HCT116 (cell line): ENCODE measurements at regions not wholly inside any gene's neighbourhood (a gene's known extent, or its start where the extent isn't known, plus 50 kb on each side); places are given as distances from the start of the nearest gene placed in this dataset.

Experiments used
- ATAC-seq: fragments of 200-7000 bp; cut with Tn5 transposase; 2 replicates; pipeline ENCODE4 v1.9.1; 2020; ENCODE audit warnings: mild to moderate bottlenecking, moderate library complexity
- BruUV-seq: library from RNA; stranded (reverse); fragments of 400-500 nt; replicated peaks from 2 replicates; lab custom pipeline; 2021; lab: Mats Ljungman, UMichigan
- CTCF ChIA-PET: fragments of 300-600 bp; sonication (Branson Sonifier 250); formaldehyde crosslinking; loops from one replicate; lab custom pipeline; 2021; ENCODE audit warnings: antibody characterized with exemption; lab: Charles Lee
- POLR2A ChIA-PET: fragments of 300-600, 350-600 bp; sonication (Branson Sonifier 250); formaldehyde crosslinking; loops from one replicate; lab custom pipeline; 2021; ENCODE audit warnings: antibody characterized with exemption; lab: Charles Lee
- RAD21 ChIA-PET, 2 experiments: fragments of 300-600 bp; sonication (Branson Sonifier 250); formaldehyde crosslinking; loops; one replicate each; lab custom pipeline; 2023; ENCODE audit warnings: low total read pairs in 2 of 2; ENCODE audit not compliant: uncharacterized antibody in 2 of 2, unreplicated experiment in 2 of 2, low non-redundant PET in 1 of 2; lab: Charles Lee
- DNase-seq: peaks from one replicate; pipeline ENCODE4 v3.0.0-alpha.2; 2010; ENCODE audit warnings: low read depth, low spot score
- H2AFZ ChIP-seq: fragments of 200-600 bp; shearing (Covaris generic), sonication (generic); 2 replicates; pipeline ENCODE4 v1.6.1; 2017; ENCODE audit warnings: low read depth, mixed run types, mixed read lengths, antibody characterized with exemption, low read length; ENCODE audit not compliant: poor library complexity, severe bottlenecking
- H3K27ac ChIP-seq: 2 replicates; pipeline ENCODE4 v1.5.1; 2012; ENCODE audit warnings: low read depth, low read length
- H3K27me3 ChIP-seq: fragments of 200-600 bp; sonication (generic); 2 replicates; pipeline ENCODE4 v1.6.1; 2016; ENCODE audit warnings: mixed run types, low read length, mixed read lengths; ENCODE audit not compliant: insufficient read depth
- H3K36me3 ChIP-seq, 2 experiments: fragments of 200-500 bp in 1 of 2; fragments of 200-600 bp in 1 of 2; sonication (Bioruptor generic) in 1 of 2; sonication (generic) in 1 of 2; 2 replicates each; pipeline versions ENCODE4 v1.5.1 to v1.6.1; 2014 to 2016; ENCODE audit warnings: low read length in 2 of 2, inconsistent platforms in 1 of 2, mixed read lengths in 1 of 2, mixed run types in 1 of 2; ENCODE audit not compliant: insufficient read depth in 2 of 2, control insufficient read depth in 1 of 2
- H3K4me1 ChIP-seq, 2 experiments: fragments of 200-600 bp in 1 of 2; sonication (generic) in 1 of 2; 2 replicates each; pipeline versions ENCODE4 v1.5.1 to v1.6.1; 2012 to 2017; ENCODE audit warnings: low read length in 2 of 2, inconsistent platforms in 1 of 2, mild to moderate bottlenecking in 1 of 2, mixed read lengths in 1 of 2, mixed run types in 1 of 2, moderate library complexity in 1 of 2; ENCODE audit not compliant: insufficient read depth in 2 of 2, control insufficient read depth in 1 of 2
- H3K4me2 ChIP-seq: fragments of 200-600 bp; sonication (generic); 2 replicates; pipeline ENCODE4 v1.6.1; 2017; ENCODE audit warnings: mixed run types, low read length, mixed read lengths
- H3K4me3 ChIP-seq, 2 experiments: fragments of 200-600 bp in 1 of 2; sonication (generic) in 1 of 2; replicated peaks in 1 of 2; 2 replicates each; pipeline ENCODE4 v1.5.1; 2011 to 2016; ENCODE audit warnings: low read length in 2 of 2, control low read depth in 1 of 2, low read depth in 1 of 2, mild to moderate bottlenecking in 1 of 2, mixed read lengths in 1 of 2, mixed run types in 1 of 2
- H3K79me2 ChIP-seq: fragments of 200-600 bp; sonication (generic); 2 replicates; pipeline ENCODE4 v1.6.1; 2017; ENCODE audit warnings: mild to moderate bottlenecking, mixed run types, low read length, moderate library complexity, mixed read lengths; ENCODE audit not compliant: insufficient read depth
- H3K9ac ChIP-seq: fragments of 200-600 bp; sonication (generic); 2 replicates; pipeline ENCODE4 v1.6.1; 2016; ENCODE audit warnings: low read length, mixed read lengths
- H3K9me2 ChIP-seq: fragments of 200-600 bp; sonication (generic), shearing (Covaris generic); 2 replicates; pipeline ENCODE4 v1.6.1; 2017; ENCODE audit warnings: mixed run types, mild to moderate bottlenecking, moderate library complexity; ENCODE audit not compliant: insufficient read depth
- H3K9me3 ChIP-seq, 2 experiments: fragments of 200-500 bp in 1 of 2; fragments of 200-600 bp in 1 of 2; sonication (Bioruptor generic) in 1 of 2; sonication (generic) in 1 of 2; 2 replicates each; pipeline ENCODE4 v1.6.1; 2014 to 2017; ENCODE audit warnings: low read length in 2 of 2, mixed read lengths in 2 of 2, inconsistent platforms in 1 of 2, low read depth in 1 of 2, mild to moderate bottlenecking in 1 of 2, mixed run types in 1 of 2, moderate library complexity in 1 of 2; ENCODE audit not compliant: control insufficient read depth in 1 of 2, insufficient read depth in 1 of 2
- H4K20me1 ChIP-seq: fragments of 200-600 bp; sonication (generic), shearing (Covaris generic); 2 replicates; pipeline ENCODE4 v1.6.1; 2017; ENCODE audit warnings: mixed run types, mild to moderate bottlenecking, moderate library complexity; ENCODE audit not compliant: insufficient read depth
- CBX3 ChIP-seq: IDR thresholded peaks from 2 replicates; pipeline ENCODE4 v1.6.1; 2012; ENCODE audit warnings: low read depth
- CEBPB ChIP-seq: IDR thresholded peaks from 2 replicates; pipeline ENCODE4 v1.6.1; 2012; ENCODE audit warnings: low read depth
- EZH2phosphoT487 ChIP-seq: fragments of 200-600 bp; IDR thresholded peaks from 2 replicates; pipeline ENCODE4 v1.6.1; 2018; ENCODE audit warnings: antibody characterized with exemption, borderline replicate concordance
- FOSL1 ChIP-seq: IDR thresholded peaks from 2 replicates; pipeline ENCODE4 v1.6.1; 2012; ENCODE audit warnings: low read depth
- MAX ChIP-seq: IDR thresholded peaks from 2 replicates; pipeline ENCODE4 v1.6.1; 2012
- POLR2AphosphoS5 ChIP-seq: IDR thresholded peaks from 2 replicates; pipeline ENCODE4 v1.6.1; 2011; ENCODE audit warnings: mild to moderate bottlenecking, low read depth, low read length, moderate library complexity
- RAD21 ChIP-seq: IDR thresholded peaks from 2 replicates; pipeline ENCODE4 v1.6.1; 2012; ENCODE audit warnings: low read depth, mild to moderate bottlenecking
- REST ChIP-seq: IDR thresholded peaks from 2 replicates; pipeline ENCODE4 v1.6.1; 2012; ENCODE audit warnings: low read depth
- SIN3A ChIP-seq: IDR thresholded peaks from 2 replicates; pipeline ENCODE4 v1.6.1; 2012; ENCODE audit warnings: low read depth
- TCF7L2 ChIP-seq: IDR thresholded peaks from 2 replicates; pipeline ENCODE4 v1.7.0; 2011; ENCODE audit warnings: borderline replicate concordance, inconsistent platforms; ENCODE audit not compliant: insufficient read depth, insufficient read length; ENCODE audit errors: extremely low read depth
- YY1 ChIP-seq: IDR thresholded peaks from 2 replicates; pipeline ENCODE4 v1.6.1; 2011; ENCODE audit warnings: low read length, low read depth, moderate library complexity, mild to moderate bottlenecking; ENCODE audit not compliant: insufficient replicate concordance; ENCODE audit errors: extremely low read depth
- ZBTB33 ChIP-seq: IDR thresholded peaks from 2 replicates; pipeline ENCODE4 v1.6.1; 2011; ENCODE audit warnings: mild to moderate bottlenecking, low read length, moderate library complexity; ENCODE audit not compliant: insufficient replicate concordance; ENCODE audit errors: extremely low read depth
- ZFX ChIP-seq: fragments of 450-650 bp; IDR thresholded peaks from 2 replicates; pipeline ENCODE4 v1.6.1; 2017
- ZNF274 ChIP-seq: fragments of 200-500 bp; sonication (Bioruptor generic); IDR thresholded peaks from 2 replicates; pipeline ENCODE4 v1.6.1; 2014; ENCODE audit warnings: mild to moderate bottlenecking, low read depth, low read length, inconsistent platforms
- intact Hi-C: fragments of 100-400 bp; cut with micrococcal nuclease; formaldehyde crosslinking; loops from 2 replicates; pipeline ENCODE4 v1.10.0; 2022

- TF ChIP-seq REST (no peak), SIN3A (peak; percentile 99)
- TF ChIP-seq, all 23 proteins: peak for 14
Observed at GRCh38 chr6:26156105-26156849, 69.0 kb downstream of the HFE start (continued).

GRCh38 chr6:26156850-26157250 is 69.6 kb downstream of the HFE start:
- no peaks in the 10 kb centered on the region for H3K36me3 ChIP-seq
- TF ChIP-seq YY1 = no peak
- peak; percentile 33 for TF ChIP-seq TCF7L2
- no peak for TF ChIP-seq RAD21
- TF ChIP-seq ZBTB33 = no peak
- TF ChIP-seq ZNF274 = no peak
- peak; percentile 3; the same call in 1 of the 2 replicates for TF ChIP-seq FOSL1
- TF ChIP-seq EZH2phosphoT487 = no peak
- TF ChIP-seq ZFX = no peak
- TF ChIP-seq MAX = no peak
- no peak for TF ChIP-seq CEBPB
- TF ChIP-seq POLR2AphosphoS5 = peak; percentile 98
- TF ChIP-seq CBX3 = no peak

More at GRCh38 chr6:26156850-26157250, 69.6 kb downstream of the HFE start:
- H3K9me3 ChIP-seq = no peaks in the 10 kb centered on the region
- H3K9ac ChIP-seq = peak overlapping the region; percentile 98
- ChIA-PET CTCF (no interaction called here), RAD21 (interaction anchor here (0.6 to 1.8 kb wide), 3 partner anchors 31 to 33 kb away, joined by 3 to 8 read pairs (median 5); a partner anchor contains a TSS), POLR2A (interaction anchor here (1.0 to 8.4 kb wide), 32 partner anchors 10 to 1736 kb away, joined by 3 to 571 read pairs (median 10); partner anchors contain the start of gene HFE)
- DNase-seq (no peak), ATAC-seq (peak; percentile 26)
- H3K9me2 ChIP-seq = no peaks in the 10 kb centered on the region
- no peak overlapping the region for H2AFZ ChIP-seq
- peak overlapping the region; percentile 91 for H3K4me2 ChIP-seq
- BruUV-seq = no TSS peak
- peak overlapping the region; percentile 88 for H3K27ac ChIP-seq
- intact Hi-C loops = loop anchor here (1.0 kb wide), 1 partner anchor 33 kb away; a partner anchor contains a TSS
- peaks cover 4% of the 10 kb centered on the region; the same call in 1 of the 2 replicates for H3K79me2 ChIP-seq
- no peaks in the 10 kb centered on the region for H3K27me3 ChIP-seq
- H3K4me1 ChIP-seq = peaks cover 24 to 73% of the 10 kb centered on the region in 2 experiments
- H4K20me1 ChIP-seq = no peaks in the 10 kb centered on the region
- peak overlapping the region; percentile 69 to 75 for H3K4me3 ChIP-seq
